Mesothelial cell of epicardium (in vitro differentiated cells): ENCODE measurements at regions not wholly inside any gene's neighbourhood (a gene's known extent, or its start where the extent isn't known, plus 50 kb on each side); places are given as distances from the start of the nearest gene placed in this dataset.

Experiments used
- DNase-seq, 2 experiments: peaks; one replicate each; pipeline ENCODE4 v3.0.0; 2021; ENCODE audit warnings: low spot score in 2 of 2; ENCODE audit not compliant: unreplicated experiment in 2 of 2
- H3K27ac Mint-ChIP-seq: 2 replicates; pipeline ENCODE4 v1.8.0; 2021; ENCODE audit warnings: mixed read lengths
- H3K27me3 Mint-ChIP-seq: 2 replicates; pipeline ENCODE4 v1.8.0; 2021; ENCODE audit warnings: low read depth, mixed read lengths
- H3K36me3 Mint-ChIP-seq: 2 replicates; pipeline ENCODE4 v1.8.0; 2021; ENCODE audit warnings: mixed read lengths
- H3K4me1 Mint-ChIP-seq: 2 replicates; pipeline ENCODE4 v1.8.0; 2021; ENCODE audit warnings: mixed read lengths
- H3K4me3 Mint-ChIP-seq: 2 replicates; pipeline ENCODE4 v1.8.0; 2021; ENCODE audit warnings: mild to moderate bottlenecking, moderate library complexity, mixed read lengths
- H3K9me3 Mint-ChIP-seq: 2 replicates; pipeline ENCODE4 v1.8.0; 2021; ENCODE audit warnings: mixed read lengths
- TF ChIP-seq, protein P1 (sequence below): fragments of 200-600 bp; sonication (generic); IDR thresholded peaks from one replicate; pipeline ENCODE4 v1.5.0; 2021; ENCODE audit warnings: antibody characterized with exemption; ENCODE audit not compliant: unreplicated experiment

DNA sequence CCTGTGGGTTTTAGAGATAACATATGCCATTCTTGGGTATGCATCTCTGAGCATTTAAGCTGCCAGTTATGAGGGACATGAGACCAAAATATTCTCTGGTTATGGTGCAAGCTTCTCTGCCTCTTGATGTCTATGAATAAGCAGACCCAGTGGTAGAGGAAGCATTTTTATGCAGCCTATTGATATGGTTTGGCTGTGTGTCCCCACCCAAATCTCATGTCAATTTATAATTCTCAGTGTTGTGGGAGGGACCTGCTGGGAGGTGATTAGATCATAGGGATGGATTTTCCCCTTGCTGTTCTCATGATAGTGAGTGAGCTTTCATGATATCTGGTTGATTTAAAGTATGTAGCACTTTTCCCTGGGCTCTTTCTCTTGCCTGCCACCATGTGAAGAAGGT is 187.2 kb downstream of the ARHGAP12 start:
- Mint-ChIP-seq H3K4me3 (no peak overlapping the region), H3K27ac (no peak overlapping the region), H3K27me3 (no peaks in the 10 kb centered on the region), H3K4me1 (no peaks in the 10 kb centered on the region), H3K9me3 (peaks cover 6% of the 10 kb centered on the region), H3K36me3 (no peaks in the 10 kb centered on the region)
- DNase-seq: no peak
- TF ChIP-seq, protein P1, sequence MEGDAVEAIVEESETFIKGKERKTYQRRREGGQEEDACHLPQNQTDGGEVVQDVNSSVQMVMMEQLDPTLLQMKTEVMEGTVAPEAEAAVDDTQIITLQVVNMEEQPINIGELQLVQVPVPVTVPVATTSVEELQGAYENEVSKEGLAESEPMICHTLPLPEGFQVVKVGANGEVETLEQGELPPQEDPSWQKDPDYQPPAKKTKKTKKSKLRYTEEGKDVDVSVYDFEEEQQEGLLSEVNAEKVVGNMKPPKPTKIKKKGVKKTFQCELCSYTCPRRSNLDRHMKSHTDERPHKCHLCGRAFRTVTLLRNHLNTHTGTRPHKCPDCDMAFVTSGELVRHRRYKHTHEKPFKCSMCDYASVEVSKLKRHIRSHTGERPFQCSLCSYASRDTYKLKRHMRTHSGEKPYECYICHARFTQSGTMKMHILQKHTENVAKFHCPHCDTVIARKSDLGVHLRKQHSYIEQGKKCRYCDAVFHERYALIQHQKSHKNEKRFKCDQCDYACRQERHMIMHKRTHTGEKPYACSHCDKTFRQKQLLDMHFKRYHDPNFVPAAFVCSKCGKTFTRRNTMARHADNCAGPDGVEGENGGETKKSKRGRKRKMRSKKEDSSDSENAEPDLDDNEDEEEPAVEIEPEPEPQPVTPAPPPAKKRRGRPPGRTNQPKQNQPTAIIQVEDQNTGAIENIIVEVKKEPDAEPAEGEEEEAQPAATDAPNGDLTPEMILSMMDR: no peak

DNA sequence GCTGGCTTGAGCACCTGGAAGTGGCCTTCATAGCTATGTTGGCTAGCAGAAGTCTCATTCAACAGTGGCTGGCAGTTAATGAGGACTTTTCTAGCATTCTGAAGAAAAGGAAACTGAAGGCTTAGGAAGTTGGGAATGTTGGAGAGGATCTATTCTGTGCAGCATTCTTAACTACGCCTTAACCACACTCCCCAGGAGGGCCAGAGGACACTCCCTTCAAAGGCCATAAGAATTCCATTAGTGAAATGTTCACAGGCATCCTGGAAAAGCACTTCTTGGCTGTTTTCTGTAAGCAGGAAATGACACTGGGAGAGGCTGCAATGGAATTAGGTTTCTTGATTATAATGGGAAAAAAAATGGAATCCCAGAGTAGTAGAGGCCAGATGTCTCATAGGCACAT is 188.9 kb downstream of the ARHGAP12 start:
- DNase-seq: no peak
- H3K4me3 Mint-ChIP-seq: no peak overlapping the region
- TF ChIP-seq, protein P1: no peak
- H3K27ac Mint-ChIP-seq: no peak overlapping the region
- no peaks in the 10 kb centered on the region for H3K4me1 Mint-ChIP-seq
- H3K9me3 Mint-ChIP-seq: peaks cover 6% of the 10 kb centered on the region
- H3K36me3 Mint-ChIP-seq: no peaks in the 10 kb centered on the region
- no peaks in the 10 kb centered on the region for H3K27me3 Mint-ChIP-seq

GRCh38 chr10:31739146-31739545 is 189.5 kb downstream of the ARHGAP12 start:
- peaks cover 6% of the 10 kb centered on the region for H3K9me3 Mint-ChIP-seq
- DNase-seq: no peak
- H3K27me3 Mint-ChIP-seq: no peaks in the 10 kb centered on the region
- no peak overlapping the region for H3K4me3 Mint-ChIP-seq
- H3K27ac Mint-ChIP-seq: no peak overlapping the region
- H3K4me1 Mint-ChIP-seq: no peaks in the 10 kb centered on the region
- TF ChIP-seq, protein P1: no peak
- H3K36me3 Mint-ChIP-seq: no peaks in the 10 kb centered on the region

GRCh38 chr10:31731711-31732110 is 196.9 kb downstream of the ARHGAP12 start:
- Mint-ChIP-seq H3K4me1 (no peaks in the 10 kb centered on the region), H3K27ac (no peak overlapping the region), H3K4me3 (no peak overlapping the region), H3K36me3 (no peaks in the 10 kb centered on the region), H3K9me3 (peaks cover 4% of the 10 kb centered on the region), H3K27me3 (peaks cover 10% of the 10 kb centered on the region)
- no peak for DNase-seq
- TF ChIP-seq, protein P1: no peak

DNA sequence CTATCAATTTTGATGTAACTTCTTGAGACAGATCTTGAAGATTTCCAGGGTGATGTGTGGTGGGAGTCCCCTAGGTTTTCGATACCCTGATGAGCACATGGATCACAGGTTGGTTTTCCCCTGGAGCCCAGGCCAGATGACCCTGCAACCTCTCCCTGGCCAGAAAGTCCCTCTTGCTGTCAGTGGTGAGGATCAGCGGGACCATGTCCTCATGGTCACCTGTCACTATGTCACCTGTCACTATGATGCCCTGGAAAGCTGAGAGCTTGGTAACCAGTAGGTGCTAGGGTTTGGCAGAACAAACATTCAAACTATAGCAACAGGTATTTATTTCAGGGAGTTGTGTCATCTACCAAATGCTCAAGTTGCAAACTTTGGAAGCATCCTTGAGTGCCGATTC is 197.9 kb downstream of the ARHGAP12 start:
- peaks cover 3% of the 10 kb centered on the region for H3K9me3 Mint-ChIP-seq
- DNase-seq: no peak
- peaks cover 10% of the 10 kb centered on the region for H3K27me3 Mint-ChIP-seq
- H3K4me1 Mint-ChIP-seq: no peaks in the 10 kb centered on the region
- no peak overlapping the region for H3K4me3 Mint-ChIP-seq
- TF ChIP-seq, protein P1: no peak
- no peak overlapping the region for H3K27ac Mint-ChIP-seq
- no peaks in the 10 kb centered on the region for H3K36me3 Mint-ChIP-seq

DNA sequence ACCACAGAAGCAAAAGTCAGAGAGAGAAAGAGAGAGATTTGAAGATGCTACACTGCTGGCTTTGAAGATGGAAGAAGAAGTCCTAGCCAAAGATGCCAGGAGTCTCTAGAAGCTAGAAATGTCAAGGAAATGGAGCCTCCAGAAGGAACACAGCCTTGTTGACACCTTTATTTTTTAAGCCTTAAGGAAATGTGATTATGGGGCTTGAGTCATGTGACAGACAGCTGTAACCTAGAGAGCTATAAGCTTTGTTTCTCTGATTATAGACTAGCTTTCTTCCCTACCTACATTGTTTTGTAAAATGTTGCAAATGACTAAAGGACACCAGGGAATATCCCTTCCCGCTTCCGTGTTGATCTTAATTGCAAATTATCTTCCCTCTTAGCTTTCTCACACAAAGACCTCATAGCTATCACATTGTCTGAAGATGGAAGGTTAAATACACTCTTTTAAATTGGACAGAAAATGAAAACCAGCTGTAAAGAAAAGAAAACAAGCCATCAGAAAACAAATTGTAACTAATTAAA is 199.9 kb downstream of the ARHGAP12 start:
- TF ChIP-seq, protein P1: no peak
- no peak overlapping the region for H3K27ac Mint-ChIP-seq
- no peak overlapping the region for H3K4me3 Mint-ChIP-seq
- H3K27me3 Mint-ChIP-seq: peaks cover 10% of the 10 kb centered on the region
- no peaks in the 10 kb centered on the region for H3K4me1 Mint-ChIP-seq
- no peak for DNase-seq
- H3K36me3 Mint-ChIP-seq: no peaks in the 10 kb centered on the region
- peaks cover 3% of the 10 kb centered on the region for H3K9me3 Mint-ChIP-seq
